GM12892 (cell line): ENCODE measurements at regions not wholly inside any gene's neighbourhood (a gene's known extent, or its start where the extent isn't known, plus 50 kb on each side); places are given as distances from the start of the nearest gene placed in this dataset.

ENCODE experiments used
- DNase-seq: peaks from one replicate; pipeline ENCODE4 v3.0.0; 2011; ENCODE audit not compliant: insufficient read length
- FAIRE-seq: peaks from 2 replicates; lab custom pipeline; 2011; peaks lifted over from hg19 to GRCh38; lab: Jason Lieb, UNC
- POLR2A ChIP-seq: IDR thresholded peaks from 2 replicates; pipeline ENCODE4 v1.6.1; 2011; ENCODE audit warnings: low read depth, low read length, control low read depth
- POLR2AphosphoS5 ChIP-seq: IDR thresholded peaks from 2 replicates; pipeline ENCODE4 v1.6.1; 2011; ENCODE audit warnings: low read depth, low read length, control low read depth
- TAF1 ChIP-seq: IDR thresholded peaks from 2 replicates; pipeline ENCODE4 v1.6.1; 2011; ENCODE audit warnings: low read depth, mild to moderate bottlenecking, control low read depth, low read length, borderline replicate concordance

DNA sequence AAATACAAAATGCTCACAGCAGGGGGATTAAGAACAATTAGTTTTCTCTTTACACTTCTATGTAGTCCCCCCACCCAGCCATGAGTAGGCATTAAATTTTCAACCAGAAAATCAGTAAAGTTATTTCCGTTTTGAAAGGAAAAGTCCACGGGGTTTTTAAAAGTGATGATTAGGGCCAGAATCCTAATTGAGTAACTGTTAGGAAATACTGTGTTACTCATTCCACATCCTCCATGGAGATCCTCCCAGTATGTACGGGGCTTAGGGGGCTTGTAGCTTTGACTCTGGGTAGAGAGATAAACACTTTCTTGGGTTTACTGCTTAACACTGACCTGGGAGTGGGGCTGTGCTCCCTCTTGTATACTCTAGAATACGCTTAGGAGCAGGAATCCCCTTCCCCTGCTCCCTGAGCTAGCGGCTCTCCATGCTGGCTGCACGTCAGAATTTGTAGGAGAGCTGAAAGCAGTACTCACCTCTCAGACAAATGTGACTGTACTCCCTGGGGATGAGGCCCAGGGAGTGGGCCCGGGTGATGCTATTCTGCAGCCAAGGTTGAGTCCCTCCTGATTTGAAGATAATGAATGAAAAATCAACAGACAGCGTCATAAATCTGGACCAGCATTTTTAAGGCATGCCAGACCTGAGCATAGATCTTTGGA is 100.5 kb downstream of the SLC4A3 start:
- no peak for TF ChIP-seq TAF1
- TF ChIP-seq POLR2A = no peak
- FAIRE-seq (no peak), DNase-seq (no peak)

DNA sequence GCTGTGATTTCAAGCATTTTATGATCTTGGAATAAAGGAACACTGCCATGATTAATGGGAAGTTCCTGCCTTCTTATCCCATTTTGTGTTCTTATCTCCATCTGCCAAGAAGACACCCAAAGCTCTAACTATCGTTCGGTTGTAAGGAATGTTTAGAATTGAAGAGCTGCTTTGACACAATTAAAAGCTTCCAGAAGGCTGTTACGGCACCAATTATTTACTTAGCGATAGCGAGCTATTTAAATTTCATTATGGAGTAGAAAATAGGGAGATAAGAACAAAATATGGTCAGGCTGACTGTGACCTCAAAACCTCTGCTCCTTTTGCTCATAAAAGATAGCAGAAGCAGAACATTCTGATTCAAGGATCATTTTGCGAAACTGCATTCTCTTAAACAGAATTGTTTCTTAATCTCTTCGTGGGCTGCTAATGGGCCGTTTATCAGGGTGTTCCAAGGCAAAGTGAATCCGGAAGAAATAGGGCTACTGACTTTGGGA is 101.6 kb downstream of the SLC4A3 start:
- TF ChIP-seq POLR2A (no peak), POLR2AphosphoS5 (no peak), TAF1 (no peak)
- DNase-seq (no peak), FAIRE-seq (no peak)

DNA sequence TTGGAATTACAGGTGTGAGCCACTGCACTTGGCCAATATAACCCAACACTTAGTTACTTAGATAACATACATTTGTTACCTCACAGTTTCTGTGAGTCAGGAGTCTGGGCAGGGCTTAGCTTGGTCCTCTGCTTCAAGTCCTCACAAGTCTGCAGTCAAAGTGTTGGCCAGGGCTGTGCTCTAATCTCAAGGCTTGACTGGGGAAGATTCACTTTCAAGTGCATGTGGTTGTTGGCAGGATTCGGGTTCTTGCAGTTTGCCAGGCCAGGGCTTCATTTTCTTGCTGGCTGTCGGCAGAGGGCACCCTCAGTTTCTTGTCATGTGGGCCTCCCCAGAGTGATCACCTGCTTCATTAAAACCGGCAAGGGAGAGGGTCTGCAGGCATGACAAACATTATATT is 103.7 kb downstream of the SLC4A3 start:
- DNase-seq = no peak
- no peak for FAIRE-seq

DNA sequence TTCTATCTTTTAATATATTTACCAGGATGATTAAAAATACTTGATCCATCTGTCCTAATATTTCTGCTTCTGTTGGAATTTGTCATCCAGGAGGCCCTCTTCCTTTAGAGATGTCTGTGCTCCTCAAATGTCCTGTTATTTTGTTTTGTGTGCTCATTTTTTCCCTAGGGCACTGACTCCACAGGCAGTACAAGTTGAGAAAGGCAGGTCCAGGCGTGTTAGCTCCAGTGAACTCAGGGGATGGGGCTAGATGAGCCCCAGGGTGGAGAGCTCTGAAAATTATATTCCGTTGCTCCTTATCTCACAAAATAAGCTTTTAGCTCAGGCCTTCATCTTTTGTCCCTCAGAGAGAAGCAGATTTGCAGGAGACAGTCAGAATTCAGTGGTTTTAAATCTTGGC is 105.7 kb downstream of the SLC4A3 start:
- no peak for FAIRE-seq

More for the DNA sequence above, 103.7 kb downstream of the SLC4A3 start:
- TF ChIP-seq POLR2AphosphoS5 (no peak), POLR2A (no peak), TAF1 (no peak)

DNA sequence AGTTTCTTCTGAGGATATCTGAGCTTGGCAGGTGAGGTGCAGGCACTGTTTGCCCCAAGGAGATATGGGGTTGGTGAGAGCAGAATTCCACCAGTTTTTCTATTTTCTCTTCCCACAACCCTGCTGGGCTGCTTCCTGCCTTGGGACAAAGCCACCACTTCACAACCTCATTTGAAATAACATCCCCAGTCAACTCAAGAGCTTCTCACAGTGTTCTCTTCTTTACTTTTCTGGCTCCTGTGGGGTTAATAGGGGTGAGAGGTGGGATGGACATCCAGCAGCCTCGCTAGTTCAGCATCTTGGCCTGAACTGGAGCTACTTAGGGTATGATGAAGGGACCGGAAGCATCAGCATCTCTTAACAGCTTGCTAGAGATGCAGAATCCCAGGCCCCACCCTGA is 106.3 kb downstream of the SLC4A3 start:
- TF ChIP-seq POLR2AphosphoS5 (no peak), POLR2A (no peak), TAF1 (no peak)
- FAIRE-seq (no peak), DNase-seq (no peak)

More for the DNA sequence above, 105.7 kb downstream of the SLC4A3 start:
- no peak for TF ChIP-seq TAF1
- no peak for TF ChIP-seq POLR2A
- no peak for TF ChIP-seq POLR2AphosphoS5
- DNase-seq = no peak

DNA sequence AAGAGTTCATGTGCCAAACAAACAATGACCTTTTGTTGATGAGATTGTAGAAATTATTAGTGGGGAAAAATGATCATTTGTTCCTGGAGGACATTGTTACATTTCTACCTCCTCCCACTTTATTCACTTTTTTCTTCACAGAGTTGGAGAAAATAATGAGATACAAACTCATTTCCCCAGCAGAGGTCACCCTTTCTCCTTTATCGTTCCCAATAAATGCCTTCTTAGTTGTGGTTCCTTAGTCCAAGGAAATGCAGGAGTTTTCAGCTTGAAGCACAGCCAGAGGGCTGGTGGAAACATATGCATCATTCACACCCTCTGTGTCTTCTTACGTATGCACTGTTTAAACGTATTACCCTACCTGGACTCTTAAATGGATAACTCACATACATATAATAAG is 108.8 kb downstream of the SLC4A3 start:
- TF ChIP-seq POLR2A (no peak), TAF1 (no peak), POLR2AphosphoS5 (no peak)
- DNase-seq = no peak
- peak; percentile 67 for FAIRE-seq

DNA sequence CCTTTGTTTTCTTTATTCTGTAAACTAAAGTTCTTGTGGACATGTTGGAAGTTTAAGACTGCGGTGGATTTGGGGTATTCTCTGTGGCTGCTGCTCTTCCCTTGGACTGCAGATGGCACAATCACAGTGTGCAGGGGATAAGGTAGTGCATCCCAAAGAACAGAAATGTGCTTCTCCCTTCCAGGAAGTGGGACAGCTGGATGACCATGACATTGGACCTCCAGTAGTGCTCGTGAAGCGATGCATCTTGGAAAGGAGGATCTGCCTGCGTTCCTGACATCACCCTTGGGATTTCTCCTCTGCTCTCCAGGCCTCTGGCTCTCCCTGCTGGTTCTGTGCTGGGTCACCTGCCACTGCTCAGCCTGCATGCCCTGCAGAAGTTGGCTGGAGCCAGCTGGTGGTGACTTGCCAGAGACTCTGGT is 109.9 kb downstream of the SLC4A3 start:
- DNase-seq = no peak
- FAIRE-seq = no peak
- TF ChIP-seq POLR2A (no peak), POLR2AphosphoS5 (no peak), TAF1 (no peak)

DNA sequence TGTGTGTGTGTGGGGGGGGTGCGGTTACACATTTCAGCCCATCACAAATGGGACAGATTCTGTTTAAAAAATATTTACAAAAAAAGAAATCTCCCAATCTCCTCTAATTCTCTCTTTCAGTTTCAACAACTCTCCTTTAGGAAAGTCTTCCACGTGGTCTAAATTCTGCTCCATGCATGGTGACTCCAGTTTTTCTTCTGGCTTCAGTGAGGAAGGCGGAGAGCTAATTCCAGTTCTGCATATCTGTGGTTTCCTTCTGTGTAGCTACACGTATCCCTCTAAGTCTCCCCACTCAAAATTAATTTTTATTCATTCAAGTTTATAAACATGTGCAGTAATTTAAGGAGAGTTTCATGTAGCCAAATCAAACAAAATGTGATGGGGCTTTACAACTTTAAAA is 111.6 kb downstream of the SLC4A3 start:
- FAIRE-seq = no peak
- TF ChIP-seq TAF1 (no peak), POLR2AphosphoS5 (no peak)
- no peak for DNase-seq

DNA sequence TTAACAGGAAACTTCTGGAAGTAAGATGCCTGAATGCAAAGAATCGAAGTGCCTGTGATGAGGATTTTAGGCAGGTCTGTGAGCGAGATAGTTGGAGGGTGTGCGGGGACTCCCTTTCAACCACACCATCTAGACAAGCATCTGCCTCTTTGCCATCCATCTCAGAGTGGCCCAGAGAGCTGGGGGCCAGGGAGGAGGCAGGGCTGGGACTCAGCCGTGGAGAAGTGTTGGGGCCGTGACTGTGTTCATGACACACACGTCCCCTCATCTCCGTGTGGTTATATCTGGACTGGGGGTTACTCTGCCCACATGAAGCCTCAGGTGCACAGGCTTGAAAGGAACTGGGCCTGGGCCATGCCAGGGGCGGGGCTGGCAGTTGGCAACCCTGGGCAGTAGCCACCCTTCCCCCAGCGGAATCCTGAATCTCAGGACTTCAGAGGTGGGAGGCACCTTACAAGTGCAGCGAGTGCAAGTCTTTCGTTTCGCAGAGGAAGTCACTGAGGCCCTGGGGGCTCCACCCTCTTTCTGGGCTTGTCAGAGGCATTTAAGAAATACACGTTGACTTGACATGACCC is 112.5 kb downstream of the SLC4A3 start:
- no peak for DNase-seq
- TF ChIP-seq TAF1 = no peak
- TF ChIP-seq POLR2A = no peak
- TF ChIP-seq POLR2AphosphoS5 = no peak
- no peak for FAIRE-seq

DNA sequence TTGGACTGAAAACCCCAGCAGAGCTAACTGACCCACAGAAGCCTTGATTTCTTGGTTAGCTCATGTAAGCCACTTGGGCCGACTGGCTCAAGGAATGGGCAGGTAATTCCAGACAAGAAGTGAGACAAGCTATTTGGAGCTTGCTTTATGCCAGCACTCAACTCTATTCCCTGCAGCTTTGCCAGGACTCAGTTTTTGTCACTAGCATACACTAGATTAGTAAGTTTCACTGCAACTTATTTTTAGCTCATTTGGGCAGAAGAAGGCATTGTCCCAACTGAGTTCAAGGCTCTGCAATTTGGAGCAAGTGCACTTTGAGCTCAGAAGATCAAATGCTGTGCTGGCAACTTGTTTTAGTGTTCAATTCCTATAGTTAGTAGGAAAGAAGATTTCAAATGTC is 116.1 kb downstream of the SLC4A3 start:
- DNase-seq = no peak
- FAIRE-seq = no peak

DNA sequence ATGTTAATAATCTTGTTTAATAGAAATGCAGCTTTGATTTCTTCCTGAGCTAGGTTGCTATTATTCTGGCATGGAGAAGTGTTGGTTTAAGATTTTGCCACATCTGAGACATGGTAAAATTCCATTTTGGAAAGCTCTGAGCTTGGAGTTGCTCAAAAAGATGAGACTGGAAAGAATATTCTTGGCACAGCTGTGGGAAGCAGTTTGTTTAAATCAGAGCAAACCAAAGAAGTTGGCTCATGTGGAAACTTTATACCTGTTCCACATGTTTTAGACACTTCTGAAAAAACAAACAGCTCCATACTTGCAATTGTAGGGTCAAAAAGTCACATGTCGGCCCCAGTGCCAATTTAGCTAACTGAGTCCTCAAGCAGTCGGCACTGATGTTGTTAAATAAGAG is 116.6 kb downstream of the SLC4A3 start:
- FAIRE-seq = no peak
- TF ChIP-seq TAF1 (no peak), POLR2A (no peak), POLR2AphosphoS5 (no peak)
- DNase-seq = no peak

More for the DNA sequence above, 116.1 kb downstream of the SLC4A3 start:
- TF ChIP-seq POLR2A (no peak), TAF1 (no peak), POLR2AphosphoS5 (no peak)

DNA sequence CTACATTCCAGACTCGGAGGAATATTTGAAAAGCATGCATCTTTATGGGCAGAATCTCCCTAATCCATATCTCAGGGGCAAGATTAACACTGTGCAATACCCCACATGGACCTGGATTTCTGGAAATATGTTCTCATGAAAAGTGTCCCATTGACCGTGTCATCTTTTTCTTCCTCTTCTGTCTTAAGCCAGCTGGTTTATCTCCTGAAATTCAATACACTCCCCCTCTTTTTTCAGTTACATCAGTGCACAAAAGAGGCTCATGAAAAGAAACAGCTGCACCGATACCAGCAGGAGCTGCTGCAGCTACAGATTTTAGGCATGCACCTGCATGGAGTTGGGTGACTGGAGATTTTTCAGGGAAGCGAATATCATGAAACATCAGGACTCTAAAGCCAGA is 117.2 kb downstream of the SLC4A3 start:
- DNase-seq (no peak), FAIRE-seq (no peak)
- no peak for TF ChIP-seq POLR2A
- TF ChIP-seq POLR2AphosphoS5 = no peak
- TF ChIP-seq TAF1 = no peak

DNA sequence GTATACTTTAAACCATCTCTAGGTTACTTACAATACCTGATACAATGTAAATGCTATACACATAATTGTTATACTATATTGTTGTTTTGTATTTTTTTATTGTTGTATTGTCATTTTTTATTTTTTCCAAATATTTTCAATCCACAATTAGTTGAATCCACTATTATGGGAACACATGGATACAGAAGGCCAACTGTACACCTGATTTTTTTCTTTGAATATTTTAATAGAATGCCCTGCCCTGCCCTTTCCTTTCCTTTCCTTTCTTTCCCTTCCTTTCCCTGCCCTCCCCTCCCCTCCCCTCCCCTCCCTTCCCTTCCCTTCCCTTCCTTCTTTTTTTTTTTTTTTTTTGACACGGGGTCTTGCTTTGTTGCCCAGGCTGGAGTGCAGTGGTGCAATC is 120.2 kb downstream of the SLC4A3 start:
- no peak for DNase-seq
- no peak for FAIRE-seq
- no peak for TF ChIP-seq TAF1
- no peak for TF ChIP-seq POLR2AphosphoS5
- TF ChIP-seq POLR2A = no peak
